AG09309 (cell line): ENCODE measurements at regions not wholly inside any gene's neighbourhood (a gene's known extent, or its start where the extent isn't known, plus 50 kb on each side); places are given as distances from the start of the nearest gene placed in this dataset.

Experiments
- DNase-seq: peaks from one replicate; pipeline ENCODE4 v3.0.0-alpha.2; 2010; ENCODE audit warnings: low read depth
- H3K4me3 ChIP-seq: 2 replicates; pipeline ENCODE4 v1.5.1; 2011; ENCODE audit warnings: mild to moderate bottlenecking, low read depth, low read length, moderate library complexity; ENCODE audit not compliant: control insufficient read depth
- CTCF ChIP-seq: IDR thresholded peaks from 2 replicates; pipeline ENCODE4 v1.5.1; 2011; ENCODE audit warnings: mild to moderate bottlenecking, low read depth, low read length, inconsistent platforms; ENCODE audit not compliant: insufficient read depth, control insufficient read depth; ENCODE audit errors: missing control alignments

- TF ChIP-seq CTCF: no peak
- no peak for DNase-seq
- no peak overlapping the region for H3K4me3 ChIP-seq
Observed at GRCh38 chr2:192315543-192315942, 120.8 kb upstream of the TMEFF2 start.

DNA sequence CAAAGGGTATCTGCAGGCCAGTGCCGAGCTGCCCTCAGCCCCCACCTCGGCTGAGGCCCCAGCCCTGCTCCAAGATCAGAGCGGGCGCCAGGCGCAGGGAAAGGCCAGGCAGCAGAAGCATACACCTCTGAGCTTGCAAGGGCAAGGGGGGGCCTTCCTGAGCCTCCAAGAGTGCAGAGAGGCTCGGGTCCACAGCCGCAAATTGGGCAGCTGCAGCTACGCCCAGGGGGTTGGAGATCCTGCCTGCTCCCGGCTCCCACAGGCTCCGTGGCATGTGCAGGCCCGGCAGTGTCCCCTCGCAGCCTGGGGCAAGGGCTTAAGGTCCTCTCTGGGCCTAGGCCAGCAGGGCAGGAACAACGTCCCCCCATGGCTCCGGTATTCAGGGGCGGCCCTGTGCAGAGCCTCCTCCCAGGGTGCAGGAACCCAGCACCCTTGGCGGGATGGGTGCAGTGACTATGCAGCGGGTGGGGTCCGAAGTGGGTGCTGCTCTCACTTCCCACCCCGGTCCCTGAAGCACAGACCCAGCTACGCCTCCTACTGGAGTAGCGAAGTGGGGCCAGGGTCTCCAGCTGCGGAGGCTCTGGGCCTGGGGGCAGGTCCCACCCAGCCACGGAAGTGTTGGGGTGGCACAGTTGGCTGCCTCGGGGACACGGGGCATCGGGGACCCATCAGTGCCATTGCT, 120.2 kb upstream of the TMEFF2 start:
- TF ChIP-seq CTCF: no peak
- H3K4me3 ChIP-seq: no peak overlapping the region
- DNase-seq: no peak

DNA sequence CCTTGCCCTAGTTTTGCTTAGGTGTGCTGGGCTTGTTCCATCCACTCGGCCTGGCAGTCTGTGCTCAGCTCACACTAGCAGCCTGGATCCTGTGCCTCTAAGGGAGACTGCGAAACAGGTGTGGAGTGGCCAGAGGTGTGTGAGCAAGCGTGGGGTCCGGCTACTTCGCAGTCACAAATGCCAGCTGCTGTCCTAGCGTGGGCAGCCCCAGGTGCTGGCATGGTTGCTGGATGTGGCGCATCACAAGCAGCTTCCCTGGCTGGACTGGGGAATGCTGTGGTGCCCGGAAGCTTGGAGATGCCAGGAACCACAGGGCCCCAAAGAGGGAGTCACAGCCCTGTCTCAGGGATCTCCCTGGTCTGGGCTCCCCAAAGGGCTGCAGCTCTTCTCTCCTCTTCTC, 119.0 kb upstream of the TMEFF2 start:
- no peak for TF ChIP-seq CTCF
- no peak for DNase-seq
- no peak overlapping the region for H3K4me3 ChIP-seq

- no peak overlapping the region for H3K4me3 ChIP-seq
- no peak for TF ChIP-seq CTCF
- no peak for DNase-seq
Observed at GRCh38 chr2:192311701-192312460, 117.1 kb upstream of the TMEFF2 start.

DNA sequence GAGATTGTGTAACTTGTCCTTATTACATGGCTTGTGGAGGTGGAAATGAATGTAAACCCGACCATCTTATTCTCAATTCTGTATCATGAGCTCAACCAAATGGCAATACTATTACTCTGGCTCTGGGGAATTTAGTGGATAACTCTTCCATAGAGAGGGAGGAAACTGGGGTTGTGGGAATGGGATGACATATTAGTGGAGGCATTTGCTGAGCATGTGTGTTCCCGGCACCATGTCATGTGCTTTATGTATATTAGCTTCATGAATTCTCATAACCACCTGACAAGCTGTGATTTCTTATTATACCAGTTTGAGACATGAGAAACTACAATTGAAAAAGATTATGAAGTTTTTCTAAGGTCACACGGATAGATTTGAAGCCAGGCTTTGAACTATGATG, 112.8 kb upstream of the TMEFF2 start:
- no peak for TF ChIP-seq CTCF
- no peak overlapping the region for H3K4me3 ChIP-seq
- DNase-seq: no peak

DNA sequence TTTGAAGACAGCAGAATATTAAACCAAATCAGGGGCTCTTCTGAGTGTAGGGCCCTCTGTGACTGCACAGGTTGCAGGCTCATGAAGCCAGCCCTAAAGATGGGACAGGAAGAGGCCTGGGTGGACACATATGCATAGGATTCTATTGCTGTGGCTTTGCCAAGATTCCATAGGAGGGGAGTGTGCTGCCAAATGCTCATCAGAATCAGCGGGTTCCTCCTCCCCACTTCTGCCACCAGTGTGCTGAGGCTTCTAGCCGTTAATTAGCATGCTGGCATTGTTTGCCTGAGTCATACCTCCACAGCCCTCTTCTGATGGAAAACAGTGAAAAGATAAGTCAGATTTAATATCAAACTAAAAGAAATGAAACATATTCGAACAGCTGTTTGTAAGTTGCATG, 103.9 kb upstream of the TMEFF2 start:
- TF ChIP-seq CTCF: no peak
- DNase-seq: no peak
- no peak overlapping the region for H3K4me3 ChIP-seq
